Activated B cell treated with CpG ODN at 0.5 μM for 24 hours (primary cell): ENCODE measurements at regions not wholly inside any gene's neighbourhood (a gene's known extent, or its start where the extent isn't known, plus 50 kb on each side); places are given as distances from the start of the nearest gene placed in this dataset.

Experiments
- ATAC-seq: fragments of 200-7000 bp; cut with Tn5 transposase; one replicate; pipeline ENCODE4 v1.10.0; 2021; ENCODE audit warnings: low read depth, mild to moderate bottlenecking, moderate library complexity
- CTCF ChIA-PET: fragments of 350-600 bp; sonication (Branson Sonifier 250); formaldehyde crosslinking; loops from one replicate; lab custom pipeline; 2021; ENCODE audit warnings: antibody characterized with exemption; lab: Charles Lee
- POLR2A ChIA-PET: fragments of 350-600 bp; sonication (Branson Sonifier 250); formaldehyde crosslinking; loops from one replicate; lab custom pipeline; 2021; ENCODE audit warnings: antibody characterized with exemption; lab: Charles Lee
- DNase-seq: peaks from one replicate; pipeline ENCODE4 v3.0.0; 2022
- H3K27ac Mint-ChIP-seq: one replicate; pipeline ENCODE4 v1.8.0; 2020; ENCODE audit warnings: mixed read lengths
- H3K27me3 Mint-ChIP-seq: one replicate; pipeline ENCODE4 v1.8.0; 2021; ENCODE audit warnings: mixed read lengths
- H3K36me3 Mint-ChIP-seq: one replicate; pipeline ENCODE4 v1.8.0; 2021; ENCODE audit warnings: low read depth, mixed read lengths
- H3K4me1 Mint-ChIP-seq: one replicate; pipeline ENCODE4 v1.8.0; 2021; ENCODE audit warnings: mixed read lengths
- H3K4me3 Mint-ChIP-seq: one replicate; pipeline ENCODE4 v1.8.0; 2020; ENCODE audit warnings: mild to moderate bottlenecking, mixed read lengths
- H3K9me3 Mint-ChIP-seq: one replicate; pipeline ENCODE4 v1.8.0; 2020; ENCODE audit warnings: mixed read lengths
- CTCF ChIP-seq: fragments of 200-600 bp; IDR thresholded peaks from one replicate; pipeline ENCODE4 v1.8.0; 2022; ENCODE audit warnings: antibody characterized with exemption, mild to moderate bottlenecking
- intact Hi-C: fragments of 100-400 bp; cut with micrococcal nuclease; formaldehyde crosslinking; loops from one replicate; pipeline ENCODE4 v1.15.1; 2024

GRCh38 chr2:234725528-234726264 lies 226.1 kb upstream of the SH3BP4 start:
- no peaks in the 10 kb centered on the region for H3K4me1 Mint-ChIP-seq
- no peak overlapping the region for H3K4me3 Mint-ChIP-seq
- POLR2A ChIA-PET, result no interaction called here
- ATAC-seq (no peak), DNase-seq (no peak)
- no peaks in the 10 kb centered on the region for H3K9me3 Mint-ChIP-seq
- CTCF ChIA-PET, result no interaction called here
- intact Hi-C loops, result no loop called here
- H3K36me3 Mint-ChIP-seq, result no peaks in the 10 kb centered on the region
- TF ChIP-seq CTCF, result no peak
- no peak overlapping the region for H3K27ac Mint-ChIP-seq
- no peaks in the 10 kb centered on the region for H3K27me3 Mint-ChIP-seq

- no peak for TF ChIP-seq CTCF
- POLR2A ChIA-PET, result interaction anchor here (0.5 kb wide), 1 partner anchor 714 kb away, joined by 3 read pairs; no protein-coding TSS in a partner anchor
- Mint-ChIP-seq H3K4me1 (no peaks in the 10 kb centered on the region), H3K4me3 (no peak overlapping the region), H3K27me3 (no peaks in the 10 kb centered on the region), H3K36me3 (no peaks in the 10 kb centered on the region), H3K9me3 (no peaks in the 10 kb centered on the region), H3K27ac (no peak overlapping the region)
- DNase-seq (no peak), ATAC-seq (no peak)
- intact Hi-C loops, result no loop called here
- CTCF ChIA-PET, result no interaction called here
Observed at GRCh38 chr2:234724850-234725249, 227.0 kb upstream of the SH3BP4 start.

- TF ChIP-seq CTCF, result no peak
- CTCF ChIA-PET, result no interaction called here
- no peaks in the 10 kb centered on the region for H3K36me3 Mint-ChIP-seq
- POLR2A ChIA-PET, result no interaction called here
- H3K27ac Mint-ChIP-seq, result no peak overlapping the region
- intact Hi-C loops, result no loop called here
- no peaks in the 10 kb centered on the region for H3K9me3 Mint-ChIP-seq
- ATAC-seq (no peak), DNase-seq (no peak)
- no peak overlapping the region for H3K4me3 Mint-ChIP-seq
- H3K4me1 Mint-ChIP-seq, result no peaks in the 10 kb centered on the region
- H3K27me3 Mint-ChIP-seq, result no peaks in the 10 kb centered on the region
Observed at GRCh38 chr2:234723400-234723799, 226.5 kb upstream of the ARL4C start.

GRCh38 chr2:234722176-234722575 lies 225.3 kb upstream of the ARL4C start:
- no peaks in the 10 kb centered on the region for H3K36me3 Mint-ChIP-seq
- H3K9me3 Mint-ChIP-seq, result no peaks in the 10 kb centered on the region
- intact Hi-C loops, result no loop called here
- no peak overlapping the region for H3K4me3 Mint-ChIP-seq
- DNase-seq (no peak), ATAC-seq (no peak)
- TF ChIP-seq CTCF, result no peak
- H3K27me3 Mint-ChIP-seq, result no peaks in the 10 kb centered on the region
- H3K4me1 Mint-ChIP-seq, result no peaks in the 10 kb centered on the region
- H3K27ac Mint-ChIP-seq, result no peak overlapping the region
- ChIA-PET CTCF (no interaction called here), POLR2A (no interaction called here)

- ATAC-seq (no peak), DNase-seq (no peak)
- Mint-ChIP-seq H3K36me3 (no peaks in the 10 kb centered on the region), H3K4me3 (no peak overlapping the region), H3K27me3 (no peaks in the 10 kb centered on the region), H3K9me3 (no peaks in the 10 kb centered on the region), H3K27ac (no peak overlapping the region), H3K4me1 (no peaks in the 10 kb centered on the region)
- ChIA-PET POLR2A (no interaction called here), CTCF (no interaction called here)
- TF ChIP-seq CTCF, result no peak
- intact Hi-C loops, result no loop called here
Observed at GRCh38 chr2:234719116-234719716, 222.3 kb upstream of the ARL4C start.
